ENCODE measurements at regions not wholly inside any gene's neighbourhood (a gene's known extent, or its start where the extent isn't known, plus 50 kb on each side); places are given as distances from the start of the nearest gene placed in this dataset.
"Not testable (repeated sequence)": the region's sequence is repeated elsewhere in the genome, so short reads cannot be mapped to it uniquely, and the experiment has no call there.

- not testable (repeated sequence) for TF ChIP-seq POLR2A, CTCF (IDR thresholded peaks at IDR 0.05)
These were observed 1180.3 kb downstream of the FSCB start for GRCh38 chr14:43326501-43327407.
